MCF 10A (cell line): ENCODE measurements at regions not wholly inside any gene's neighbourhood (a gene's known extent, or its start where the extent isn't known, plus 50 kb on each side); places are given as distances from the start of the nearest gene placed in this dataset.

Experiments used
- BruUV-seq: library from RNA; stranded (reverse); fragments of 400-500 nt; replicated peaks from 2 replicates; lab custom pipeline; 2021; lab: Mats Ljungman, UMichigan
- CTCF ChIA-PET: fragments of 300-600 bp; sonication (Branson Sonifier 250); formaldehyde crosslinking; extraction: SDS; loops from one replicate; lab custom pipeline; 2021; ENCODE audit warnings: antibody characterized with exemption, inconsistent platforms; lab: Yijun Ruan, JAX
- POLR2A ChIA-PET: fragments of 300-600, 350-650 bp; sonication (Branson Sonifier 250); formaldehyde crosslinking; extraction: SDS; loops from one replicate; lab custom pipeline; 2020; ENCODE audit warnings: antibody characterized with exemption, inconsistent platforms; lab: Yijun Ruan, JAX
- DNase-seq: peaks from one replicate; pipeline ENCODE4 v3.0.0-alpha.2; 2018; ENCODE audit not compliant: unreplicated experiment
- H3K27ac Mint-ChIP-seq: one replicate; pipeline ENCODE4 v1.8.0; 2022; ENCODE audit warnings: mild to moderate bottlenecking, low read depth, mixed read lengths; ENCODE audit not compliant: unreplicated experiment
- H3K27me3 Mint-ChIP-seq: one replicate; pipeline ENCODE4 v1.8.0; 2022; ENCODE audit warnings: mixed read lengths; ENCODE audit not compliant: insufficient read depth, unreplicated experiment
- H3K36me3 Mint-ChIP-seq: one replicate; pipeline ENCODE4 v1.8.0; 2022; ENCODE audit warnings: mild to moderate bottlenecking, moderate library complexity, mixed read lengths; ENCODE audit not compliant: insufficient read depth, unreplicated experiment
- H3K4me1 Mint-ChIP-seq: one replicate; pipeline ENCODE4 v1.8.0; 2022; ENCODE audit warnings: mixed read lengths; ENCODE audit not compliant: insufficient read depth, unreplicated experiment
- H3K4me3 Mint-ChIP-seq: one replicate; pipeline ENCODE4 v1.8.0; 2022; ENCODE audit warnings: mild to moderate bottlenecking, moderate library complexity, mixed read lengths; ENCODE audit not compliant: unreplicated experiment
- H3K9me3 Mint-ChIP-seq: one replicate; pipeline ENCODE4 v1.8.0; 2022; ENCODE audit warnings: mixed read lengths; ENCODE audit not compliant: unreplicated experiment
- CTCF ChIP-seq: fragments of 200-600 bp; IDR thresholded peaks from one replicate; pipeline ENCODE4 v1.8.0; 2022; ENCODE audit warnings: antibody characterized with exemption, mild to moderate bottlenecking; ENCODE audit not compliant: unreplicated experiment
- intact Hi-C: fragments of 100-400 bp; cut with micrococcal nuclease; formaldehyde crosslinking; loops from 2 replicates; pipeline ENCODE4 v1.14.1; 2022

GRCh38 chr4:59805176-59805575 is 1395.0 kb upstream of the ADGRL3 start:
- Mint-ChIP-seq H3K4me1 (no peaks in the 10 kb centered on the region), H3K4me3 (no peak overlapping the region), H3K27me3 (no peaks in the 10 kb centered on the region), H3K36me3 (no peaks in the 10 kb centered on the region), H3K27ac (no peak overlapping the region), H3K9me3 (no peaks in the 10 kb centered on the region)
- no TSS peak for BruUV-seq
- POLR2A ChIA-PET: interaction anchor here (1.0 kb wide), 1 partner anchor 13 kb away, joined by 3 read pairs; no protein-coding TSS in a partner anchor
- DNase-seq: no peak
- TF ChIP-seq CTCF: no peak
- intact Hi-C loops: no loop called here
- CTCF ChIA-PET: no interaction called here

GRCh38 chr4:59814402-59815010 is 1385.6 kb upstream of the ADGRL3 start:
- H3K4me1 Mint-ChIP-seq: peaks cover 12% of the 10 kb centered on the region
- intact Hi-C loops: no loop called here
- ChIA-PET CTCF (no interaction called here), POLR2A (no interaction called here)
- H3K27me3 Mint-ChIP-seq: no peaks in the 10 kb centered on the region
- no peaks in the 10 kb centered on the region for H3K36me3 Mint-ChIP-seq
- peaks cover 8% of the 10 kb centered on the region for H3K9me3 Mint-ChIP-seq
- TF ChIP-seq CTCF: no peak
- H3K4me3 Mint-ChIP-seq: no peak overlapping the region
- no peak for DNase-seq
- H3K27ac Mint-ChIP-seq: no peak overlapping the region
- no TSS peak for BruUV-seq

GRCh38 chr4:59818656-59819055 is 1381.5 kb upstream of the ADGRL3 start:
- TF ChIP-seq CTCF: no peak
- Mint-ChIP-seq H3K27ac (peak overlapping the region; percentile 69), H3K4me3 (peak overlapping the region; percentile 69), H3K36me3 (no peaks in the 10 kb centered on the region), H3K27me3 (no peaks in the 10 kb centered on the region), H3K4me1 (peaks cover 12% of the 10 kb centered on the region), H3K9me3 (peaks cover 8% of the 10 kb centered on the region)
- ChIA-PET POLR2A (no interaction called here), CTCF (no interaction called here)
- intact Hi-C loops: no loop called here
- peak; percentile 39 for DNase-seq
- BruUV-seq: no TSS peak

GRCh38 chr4:59823311-59823710 is 1376.8 kb upstream of the ADGRL3 start:
- Mint-ChIP-seq H3K27ac (no peak overlapping the region), H3K4me1 (no peaks in the 10 kb centered on the region), H3K27me3 (no peaks in the 10 kb centered on the region), H3K9me3 (no peaks in the 10 kb centered on the region), H3K36me3 (no peaks in the 10 kb centered on the region), H3K4me3 (no peak overlapping the region)
- no peak for TF ChIP-seq CTCF
- ChIA-PET POLR2A (no interaction called here), CTCF (interaction anchor here (1.6 kb wide), 1 partner anchor 377 kb away, joined by 4 read pairs; no protein-coding TSS in a partner anchor)
- no peak for DNase-seq
- no TSS peak for BruUV-seq
- intact Hi-C loops: no loop called here
